Vagina (tissue), 2 donors: ENCODE measurements at regions not wholly inside any gene's neighbourhood (a gene's known extent, or its start where the extent isn't known, plus 50 kb on each side); places are given as distances from the start of the nearest gene placed in this dataset.

Source experiments
- CTCF ChIP-seq, 3 experiments: fragments of 450-650 bp in 2 of 3; fragments of 200-600 bp in 1 of 3; sonication (generic) in 1 of 3; IDR thresholded peaks; one replicate each; pipeline ENCODE4 v1.5.1; 2017 to 2019; ENCODE audit warnings: antibody characterized with exemption in 3 of 3, mild to moderate bottlenecking in 2 of 3, moderate library complexity in 2 of 3
- POLR2AphosphoS5 ChIP-seq, 2 donors: sonication (generic); formaldehyde crosslinking; IDR thresholded peaks; one replicate each; pipeline ENCODE4 v1.9.0; 2017; ENCODE audit warnings: antibody characterized with exemption in 2 of 2, mild to moderate bottlenecking in 2 of 2, low read depth in 1 of 2; ENCODE audit not compliant: insufficient read depth in 1 of 2

DNA sequence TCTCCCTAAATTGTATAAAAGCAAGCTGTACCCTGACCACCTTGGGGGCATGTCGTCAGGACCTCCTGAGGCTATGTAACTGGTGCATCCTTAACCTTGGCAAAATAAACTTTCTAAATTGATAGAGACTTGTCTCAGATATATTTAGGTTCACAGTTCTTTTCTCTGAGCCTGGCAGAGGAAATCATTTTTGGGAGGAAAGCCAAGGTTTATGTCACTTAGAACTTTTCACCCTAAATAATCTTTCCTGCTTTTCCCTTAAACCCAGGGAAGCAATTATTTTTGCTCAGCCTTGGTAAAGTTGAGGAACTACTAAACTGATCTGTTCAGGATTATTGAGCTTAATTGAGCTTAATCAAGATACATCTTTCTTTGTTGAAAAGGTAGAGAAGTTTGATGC lies 608.9 kb downstream of the PDCD6IP start:
- TF ChIP-seq CTCF (IDR thresholded peaks at IDR 0.05) (no peak), POLR2AphosphoS5 (IDR thresholded peaks at IDR 0.05; ENCODE audit: insufficient read depth in 1 of 2, low read depth in 1 of 2) (no peak)
